Stimulated activated CD4-positive, alpha-beta T cell treated with anti-CD3 and anti-CD28 coated beads, Interleukin-12 subunit alpha, Interleukin-12 subunit beta, amount 100 ng/mL, for 24 hours (primary cell): ENCODE measurements at regions not wholly inside any gene's neighbourhood (a gene's known extent, or its start where the extent isn't known, plus 50 kb on each side); places are given as distances from the start of the nearest gene placed in this dataset.

Experiments
- DNase-seq, 2 experiments: peaks; one replicate each; pipeline ENCODE4 v3.0.0-alpha.2; 2020; ENCODE audit warnings: low read depth in 2 of 2

DNA sequence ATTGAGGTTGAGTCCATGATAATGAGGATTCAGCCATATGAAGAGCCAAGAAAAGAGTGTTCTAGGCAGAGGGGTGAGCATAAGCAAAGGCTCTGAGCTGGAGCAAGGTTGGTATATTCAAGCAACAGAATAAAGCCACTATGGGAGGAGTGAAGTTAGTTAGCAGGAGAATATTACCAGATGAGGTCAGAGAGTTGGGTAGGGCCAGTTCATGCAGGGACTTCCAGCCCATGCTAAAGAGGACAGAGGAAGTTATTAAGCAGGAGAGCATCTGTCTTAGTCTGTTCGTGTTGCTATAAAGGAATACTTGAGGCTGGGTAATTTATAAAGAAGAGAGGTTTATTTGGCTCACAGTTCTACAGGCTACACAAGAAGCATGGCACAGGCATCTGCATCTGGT, 57.1 kb upstream of the ATG10 start:
- no peak for DNase-seq

DNA sequence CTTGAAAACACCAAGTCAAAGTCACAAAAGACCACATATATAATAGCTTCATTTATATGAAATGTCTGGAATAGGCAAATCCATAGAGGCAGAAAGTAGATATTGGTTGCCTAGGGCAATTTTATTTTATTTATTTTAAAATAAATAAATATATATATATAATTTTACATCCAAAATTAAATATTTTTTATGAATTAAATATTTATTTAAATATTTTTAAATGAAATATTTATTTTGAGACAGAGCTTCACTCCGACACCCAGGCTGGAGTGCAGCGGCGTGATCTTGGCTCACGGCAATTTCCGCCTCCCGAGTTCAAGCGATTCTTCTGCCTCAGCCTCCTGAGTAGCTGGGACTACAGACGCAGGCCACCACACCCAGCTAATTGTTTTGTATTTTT, 58.9 kb upstream of the ATG10 start:
- no peak for DNase-seq

DNA sequence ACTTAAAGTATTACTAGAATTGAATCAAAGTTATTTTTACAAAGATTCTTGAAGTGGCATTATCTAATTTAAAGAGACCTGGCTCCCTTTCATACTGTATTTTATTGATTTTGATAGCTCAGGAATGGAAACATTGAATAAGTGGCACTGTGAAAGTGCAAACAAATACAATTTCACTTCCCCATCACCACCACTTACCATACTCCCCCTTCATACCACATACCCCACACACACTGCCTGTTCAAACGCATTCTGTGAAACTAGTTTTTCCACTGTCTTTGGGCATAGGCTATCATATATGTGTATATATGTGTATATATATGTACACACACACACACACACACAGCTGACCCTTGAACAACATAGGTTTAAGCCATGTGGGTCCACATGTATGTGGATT, 62.1 kb upstream of the ATG10 start:
- no peak for DNase-seq

DNA sequence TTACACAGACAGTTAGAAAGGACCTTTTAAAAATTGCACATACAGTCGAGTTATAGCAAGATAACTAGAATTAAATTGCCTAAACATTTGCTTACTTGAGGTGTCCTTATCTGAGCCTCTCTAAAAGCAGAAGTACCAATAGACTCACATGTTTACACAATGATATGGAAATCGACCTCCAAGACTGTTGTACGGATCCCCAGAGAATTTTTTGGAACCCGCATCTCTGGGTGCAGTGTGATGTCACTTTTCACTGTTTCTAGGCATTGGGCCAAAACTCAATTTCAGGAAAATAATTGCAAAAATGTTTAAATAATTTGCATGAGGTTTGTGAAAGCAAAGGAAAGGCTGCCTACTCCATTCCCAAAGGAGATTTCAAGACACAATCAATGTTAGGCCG, 63.1 kb upstream of the ATG10 start:
- no peak for DNase-seq

DNA sequence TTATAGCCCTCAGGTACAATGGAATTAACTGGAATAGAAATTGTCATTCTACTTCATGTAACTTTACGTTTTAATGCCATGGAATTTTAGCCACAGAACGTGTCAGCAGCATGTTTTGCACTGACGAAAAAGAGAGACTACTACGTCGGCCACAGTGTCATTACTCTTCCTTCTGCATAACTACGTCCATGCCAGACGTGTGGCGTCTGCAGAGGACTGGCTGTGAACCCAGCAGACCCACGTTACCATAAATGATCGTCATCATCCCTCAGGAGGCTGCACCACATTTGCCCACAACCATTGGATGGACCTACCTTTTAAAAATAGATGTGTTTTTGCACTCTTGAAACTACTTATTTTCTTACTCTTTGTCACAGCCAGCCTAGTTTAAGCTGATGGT, 63.8 kb upstream of the ATG10 start:
- DNase-seq: no peak

DNA sequence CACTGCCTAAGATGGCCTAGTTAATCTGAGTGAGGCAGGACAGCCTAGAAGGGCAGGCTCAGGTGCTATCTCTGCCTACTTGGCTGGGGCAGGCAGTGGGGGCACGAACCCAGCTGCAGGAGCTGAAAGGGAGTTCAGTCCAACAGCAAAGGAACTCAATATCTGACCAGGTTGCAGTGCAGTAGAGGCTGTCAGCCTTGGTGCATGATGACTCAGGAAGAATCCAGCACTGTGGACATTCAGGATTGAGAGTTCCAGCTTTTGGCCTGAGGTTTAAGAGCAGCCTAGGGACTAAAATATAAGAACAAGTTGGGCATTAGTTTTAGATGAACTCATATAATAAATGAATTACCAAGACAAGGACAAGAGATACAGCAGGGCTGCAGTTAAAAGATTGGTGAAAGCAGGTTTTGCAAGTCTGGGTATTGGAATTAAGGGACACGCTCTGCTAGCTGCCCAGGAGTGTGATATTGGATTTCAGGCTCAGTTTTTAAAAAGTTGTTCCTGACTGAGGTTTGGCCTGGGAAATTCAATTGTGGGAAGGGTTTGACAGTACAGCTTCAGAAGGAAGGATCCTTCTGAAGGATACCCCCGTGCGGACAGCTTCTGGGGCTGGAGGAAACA, 64.7 kb upstream of the ATG10 start:
- no peak for DNase-seq

DNA sequence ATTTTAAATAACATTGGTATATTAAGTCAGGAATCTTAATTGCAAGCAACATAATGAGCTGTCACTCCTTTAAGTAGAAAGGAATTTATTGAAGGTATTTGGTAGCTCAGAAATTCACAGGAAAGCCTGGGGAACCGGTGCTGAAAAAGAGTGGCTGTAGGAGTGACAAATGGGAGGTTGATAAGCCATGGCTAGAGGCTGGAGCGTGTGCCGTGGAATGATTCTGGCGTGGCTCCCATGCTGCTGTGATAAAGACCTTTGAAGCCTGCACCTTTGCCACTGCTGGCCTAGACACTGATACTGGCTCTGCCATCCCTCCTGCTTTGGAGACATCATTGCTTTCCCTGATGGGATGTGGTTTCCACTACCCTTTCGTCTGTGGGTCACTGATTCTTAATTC, 65.7 kb upstream of the ATG10 start:
- no peak for DNase-seq

DNA sequence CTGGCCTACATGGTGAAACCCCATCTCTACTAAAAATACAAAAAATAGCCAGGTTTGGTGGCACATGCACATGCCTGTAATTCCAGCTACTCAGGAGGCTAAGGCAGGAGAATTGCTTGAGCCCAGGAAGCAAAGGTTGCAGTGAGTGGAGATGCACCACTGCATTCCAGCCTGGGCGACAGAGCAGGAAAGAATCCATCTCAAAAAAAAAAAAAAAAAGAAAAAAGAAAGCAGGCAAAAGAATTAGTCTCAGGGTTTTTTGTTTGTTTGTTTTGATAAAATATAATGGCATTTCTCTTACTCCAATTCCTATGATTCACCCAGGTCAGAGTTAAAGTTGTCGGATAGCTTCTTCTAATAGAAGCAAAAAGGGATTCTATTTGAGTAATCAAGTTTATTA, 67.0 kb upstream of the ATG10 start:
- no peak for DNase-seq

DNA sequence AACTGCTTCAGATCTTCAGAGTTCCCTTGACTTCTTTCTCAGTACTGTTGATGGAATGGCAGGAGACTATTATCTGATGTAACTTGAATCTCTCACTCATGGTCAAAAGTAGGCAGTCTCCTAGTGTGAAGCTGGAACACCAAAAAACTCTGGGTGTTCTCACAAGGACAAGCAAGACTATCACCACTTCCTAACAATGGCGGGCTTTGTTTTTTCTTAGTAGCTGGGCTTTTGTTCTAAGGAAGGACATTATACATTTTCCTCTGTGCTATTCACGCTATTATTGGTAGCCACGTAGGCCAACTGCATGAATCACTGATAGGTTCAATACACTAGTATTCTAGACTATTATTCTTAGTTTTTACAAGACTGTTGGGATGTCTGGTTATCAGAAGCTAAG, 67.7 kb upstream of the ATG10 start:
- DNase-seq: no peak

DNA sequence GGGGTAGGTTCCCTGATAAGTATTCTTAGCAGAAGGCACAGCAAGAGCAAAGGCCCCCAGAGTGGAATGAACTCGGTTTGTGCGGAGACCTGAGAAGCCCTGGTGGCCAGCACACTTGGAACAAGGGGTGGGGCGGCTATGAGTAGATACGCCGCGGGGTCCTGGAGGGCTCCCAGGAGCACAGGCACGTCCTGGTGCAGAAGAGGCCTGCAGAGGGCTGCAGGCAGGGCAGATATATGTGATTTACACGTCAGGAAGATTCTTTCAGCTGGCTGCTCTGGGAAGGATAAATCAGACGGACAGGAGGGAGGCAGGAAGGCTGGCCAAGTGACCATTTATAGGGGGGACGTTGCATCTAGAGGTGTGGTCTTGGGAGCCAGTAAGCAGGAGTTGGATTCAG, 70.2 kb upstream of the ATG10 start:
- DNase-seq: no peak

DNA sequence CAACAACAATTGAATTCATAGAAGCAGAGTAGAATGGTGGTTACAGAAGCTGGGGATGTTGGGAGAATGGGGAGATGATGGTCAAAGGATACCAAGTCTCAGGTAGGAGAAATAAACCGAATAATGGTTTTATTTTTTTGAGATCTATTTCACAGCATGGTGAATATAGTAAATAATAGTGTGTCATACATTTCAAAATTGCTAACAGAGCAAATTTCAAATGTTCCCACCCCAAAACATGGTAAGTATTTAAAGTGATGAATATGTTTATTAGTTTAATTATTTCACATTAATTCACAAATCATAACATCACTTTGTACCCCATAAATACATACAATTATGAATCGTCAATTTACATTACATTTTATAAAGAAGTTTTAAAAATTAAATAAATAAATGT, 72.7 kb upstream of the ATG10 start:
- DNase-seq: no peak

DNA sequence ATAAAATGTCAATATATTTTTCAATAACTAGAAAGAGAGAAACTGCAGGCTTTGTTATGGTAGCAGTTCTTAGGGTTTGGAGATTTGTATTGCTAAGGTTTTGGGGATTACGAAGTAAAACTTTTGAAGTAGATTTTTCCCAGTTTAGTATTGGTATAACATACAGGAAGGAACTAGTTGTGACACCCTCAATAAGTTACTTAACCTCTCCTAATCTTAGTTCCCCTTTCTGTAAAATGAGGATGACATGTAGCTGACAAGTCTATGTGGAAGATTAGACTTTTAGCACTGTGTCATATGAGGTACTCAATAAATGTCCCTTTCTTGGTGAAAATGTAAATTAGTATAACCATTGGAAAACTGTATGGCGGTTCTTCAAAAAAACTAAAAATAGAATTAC, 73.4 kb upstream of the ATG10 start:
- no peak for DNase-seq

DNA sequence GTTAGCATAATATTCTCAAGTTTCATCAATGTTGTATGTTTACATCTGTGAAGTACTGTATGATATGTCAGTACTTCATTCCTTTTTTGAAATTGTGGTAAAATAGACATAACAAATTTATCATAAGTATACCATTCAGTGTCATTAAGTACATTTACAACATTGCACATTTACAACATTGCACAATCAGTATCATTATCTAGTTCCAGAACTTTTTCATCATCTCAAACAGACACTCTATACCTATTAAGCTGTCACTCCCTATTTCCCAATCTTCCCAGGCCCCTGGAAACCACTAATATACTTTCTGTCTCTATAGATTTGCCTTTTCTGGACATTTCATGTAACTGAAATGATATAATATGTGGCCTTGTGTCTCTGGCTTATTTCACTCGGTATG, 75.1 kb upstream of the ATG10 start:
- DNase-seq: no peak

DNA sequence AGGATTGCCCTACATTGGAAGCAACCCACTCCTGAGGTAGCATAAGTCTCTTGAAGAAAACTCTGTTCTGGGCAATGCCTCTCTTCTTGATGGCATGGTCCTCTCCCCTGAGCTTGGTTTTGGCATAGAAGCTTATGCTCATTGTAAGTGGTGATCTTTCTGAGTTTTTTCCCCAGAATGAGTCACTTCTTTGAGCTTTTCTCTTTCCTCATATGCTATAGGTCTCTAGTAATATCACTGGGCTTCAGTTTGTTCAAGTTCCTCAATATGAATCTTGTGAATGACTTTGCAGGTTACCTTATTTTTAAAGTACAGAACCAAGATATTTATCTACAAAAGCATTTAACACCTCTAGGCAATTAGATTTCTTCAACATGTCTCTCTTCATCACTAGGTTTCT, 76.5 kb upstream of the ATG10 start:
- no peak for DNase-seq

DNA sequence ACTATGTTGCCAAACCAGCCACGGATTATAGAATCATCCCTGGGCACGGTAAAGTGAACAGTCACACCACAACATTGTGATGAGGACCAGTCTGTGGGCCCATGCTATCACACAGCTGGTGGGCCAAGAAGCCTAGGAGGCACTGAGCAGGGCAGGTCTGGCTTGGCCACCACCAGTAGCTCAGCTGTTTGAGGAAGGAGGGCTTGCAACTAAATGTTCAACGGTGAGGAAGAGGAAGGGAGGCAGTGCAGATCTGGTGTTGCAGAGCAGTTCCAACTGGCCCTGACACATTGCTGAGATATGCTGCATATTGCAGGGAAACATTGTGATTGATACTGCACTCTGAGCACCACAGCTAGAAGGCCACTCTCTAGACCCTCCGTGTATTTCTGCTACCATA, 77.9 kb upstream of the ATG10 start:
- no peak for DNase-seq

DNA sequence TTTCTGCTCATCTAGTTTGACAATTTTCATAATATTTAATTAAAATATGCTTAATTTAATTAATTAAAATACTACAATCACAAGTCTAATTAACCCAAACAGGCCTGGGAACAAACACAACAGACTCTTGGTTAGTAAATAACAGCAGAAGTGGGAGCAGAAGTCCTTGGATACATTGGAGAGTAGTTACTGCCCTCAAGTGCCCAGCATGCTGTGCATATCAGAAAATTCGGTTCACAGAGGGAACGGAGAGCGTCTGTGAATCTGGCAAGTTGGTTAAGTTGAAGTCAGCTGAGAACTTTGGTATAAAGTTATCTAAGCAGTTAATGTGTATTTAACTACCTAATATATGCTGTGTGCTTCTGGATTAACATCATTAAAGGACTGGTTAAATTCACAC, 87.0 kb upstream of the ATG10 start:
- no peak for DNase-seq

DNA sequence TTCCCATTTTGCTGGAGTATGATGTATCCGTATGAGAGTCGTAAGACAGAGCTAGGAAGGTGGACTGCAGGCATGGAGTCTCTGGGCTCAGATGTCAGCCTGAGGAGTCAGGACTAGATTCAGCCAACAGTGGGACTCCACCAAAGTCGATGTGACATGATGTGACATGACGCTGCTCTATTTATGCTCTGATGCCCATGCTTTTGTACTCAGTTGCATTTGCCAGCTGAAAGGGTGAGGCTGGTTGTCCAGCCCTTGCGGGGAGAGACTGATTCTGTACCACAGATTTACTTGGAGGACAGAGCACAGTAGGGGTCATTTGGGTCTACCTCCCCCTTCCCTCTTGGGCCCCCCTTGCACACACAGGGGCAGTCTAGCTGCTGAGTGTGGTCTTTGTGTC, 88.5 kb upstream of the ATG10 start:
- DNase-seq: no peak

DNA sequence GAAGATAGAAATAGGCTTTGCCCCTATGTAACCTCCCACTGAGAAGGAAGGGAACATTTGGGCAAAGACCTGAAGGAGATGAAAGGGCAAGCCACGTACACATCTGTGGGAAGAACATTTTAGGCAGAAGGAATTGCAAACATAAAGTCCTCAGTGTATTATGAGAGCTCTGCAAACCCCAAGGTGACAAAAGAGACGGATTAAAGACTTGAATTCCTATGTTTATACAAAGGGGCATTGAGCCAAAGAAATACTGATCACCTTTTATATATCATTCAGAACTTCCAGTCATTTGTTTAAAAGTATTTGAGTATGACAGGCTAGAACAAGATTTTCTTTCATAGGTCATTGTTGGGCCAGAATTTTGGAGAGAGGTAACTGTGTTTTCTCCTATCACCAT, 90.2 kb upstream of the ATG10 start:
- DNase-seq: no peak

DNA sequence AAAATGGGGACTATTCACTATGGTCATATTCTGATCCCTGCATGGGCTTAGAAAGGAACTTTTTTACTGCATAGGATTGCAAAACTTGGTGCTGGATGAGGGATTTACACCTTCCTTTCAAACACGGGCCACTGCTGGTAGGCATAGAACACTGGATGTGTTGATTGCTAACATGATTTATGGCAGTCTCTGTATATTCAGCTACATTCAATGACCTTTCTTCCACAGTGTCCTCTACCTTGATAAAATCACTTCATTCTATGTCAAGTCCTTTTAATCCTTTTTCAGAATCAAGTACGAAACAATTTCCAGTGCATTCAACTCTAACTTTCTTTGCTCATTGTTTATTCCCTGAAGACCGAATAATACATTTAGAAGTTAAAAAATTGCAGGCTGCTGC, 91.9 kb upstream of the ATG10 start:
- no peak for DNase-seq

DNA sequence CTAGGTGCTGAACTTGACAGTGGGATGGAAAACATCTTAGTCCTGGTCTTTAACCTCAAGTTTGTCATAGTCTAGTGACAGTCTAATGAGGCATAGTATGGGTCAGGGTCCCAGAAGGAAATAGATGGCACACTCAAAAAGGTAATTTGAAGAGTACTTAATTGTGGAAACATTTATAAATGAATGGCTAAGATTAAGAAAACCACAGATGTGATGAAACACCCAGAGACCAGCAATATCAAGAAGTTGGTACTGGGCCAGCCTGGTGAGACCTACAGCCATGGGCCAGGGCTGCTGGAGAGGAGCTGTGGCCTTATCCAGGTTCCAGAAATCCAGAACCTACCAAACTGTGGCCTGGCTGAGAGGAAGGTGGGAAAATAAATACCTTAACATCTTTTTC, 93.5 kb upstream of the ATG10 start:
- DNase-seq: no peak

DNA sequence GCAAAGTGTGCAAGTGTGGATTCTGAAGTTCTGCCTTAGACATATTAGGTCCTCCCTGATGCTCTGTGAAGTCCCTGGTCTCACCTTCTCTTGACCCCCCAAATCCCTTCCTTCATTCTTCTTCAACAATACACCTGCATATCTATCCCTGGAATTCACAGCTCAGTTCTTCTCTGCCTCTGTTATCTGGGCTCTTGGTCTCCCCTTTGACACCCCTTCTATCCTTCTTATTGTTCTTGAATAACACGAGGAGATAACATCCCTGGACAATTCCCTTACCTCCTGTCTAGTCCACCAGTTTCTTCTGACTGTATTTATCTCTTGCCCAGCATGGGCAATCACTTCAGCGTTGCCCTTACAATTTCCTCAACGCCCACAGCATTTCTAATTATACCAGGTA, 104.8 kb upstream of the ATG10 start:
- no peak for DNase-seq

DNA sequence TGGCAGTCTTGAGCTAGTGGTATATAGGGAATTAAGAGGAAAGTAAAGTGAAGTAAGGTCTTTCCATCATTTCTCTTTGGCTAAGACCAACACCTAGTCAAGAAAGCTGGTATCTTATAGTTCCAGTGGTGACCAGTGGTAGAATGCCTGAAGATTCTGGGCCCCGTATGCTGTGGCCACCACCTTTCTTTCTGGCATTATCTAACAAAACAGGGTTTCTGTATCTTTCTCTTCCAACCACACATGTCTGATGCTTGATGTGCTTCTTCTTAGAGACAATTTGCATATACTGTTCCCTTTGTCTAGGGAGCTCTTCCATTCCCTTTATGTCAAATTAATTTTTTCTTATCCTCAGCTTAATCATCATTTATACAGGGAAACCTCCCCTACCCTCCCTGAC, 109.9 kb upstream of the SSBP2 start:
- no peak for DNase-seq

DNA sequence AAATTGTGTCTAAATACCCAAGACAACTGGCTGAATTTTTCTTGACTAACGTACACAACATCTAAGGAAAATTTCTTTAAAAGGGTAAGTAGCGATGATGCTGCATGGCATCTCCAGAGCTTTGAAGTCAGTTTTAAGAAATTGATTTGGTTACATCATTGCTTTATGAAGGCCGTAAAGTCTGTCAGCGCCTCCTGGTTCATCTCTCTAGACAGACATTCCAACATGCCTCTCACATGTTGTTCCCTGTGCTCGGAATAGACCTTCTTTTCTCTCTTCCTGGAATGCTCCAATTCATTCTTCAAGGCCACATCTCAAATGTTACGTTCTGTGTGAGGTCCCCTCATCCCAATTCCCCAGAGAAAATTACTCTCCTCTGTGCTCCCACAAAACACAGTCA, 108.7 kb upstream of the SSBP2 start:
- DNase-seq: no peak

DNA sequence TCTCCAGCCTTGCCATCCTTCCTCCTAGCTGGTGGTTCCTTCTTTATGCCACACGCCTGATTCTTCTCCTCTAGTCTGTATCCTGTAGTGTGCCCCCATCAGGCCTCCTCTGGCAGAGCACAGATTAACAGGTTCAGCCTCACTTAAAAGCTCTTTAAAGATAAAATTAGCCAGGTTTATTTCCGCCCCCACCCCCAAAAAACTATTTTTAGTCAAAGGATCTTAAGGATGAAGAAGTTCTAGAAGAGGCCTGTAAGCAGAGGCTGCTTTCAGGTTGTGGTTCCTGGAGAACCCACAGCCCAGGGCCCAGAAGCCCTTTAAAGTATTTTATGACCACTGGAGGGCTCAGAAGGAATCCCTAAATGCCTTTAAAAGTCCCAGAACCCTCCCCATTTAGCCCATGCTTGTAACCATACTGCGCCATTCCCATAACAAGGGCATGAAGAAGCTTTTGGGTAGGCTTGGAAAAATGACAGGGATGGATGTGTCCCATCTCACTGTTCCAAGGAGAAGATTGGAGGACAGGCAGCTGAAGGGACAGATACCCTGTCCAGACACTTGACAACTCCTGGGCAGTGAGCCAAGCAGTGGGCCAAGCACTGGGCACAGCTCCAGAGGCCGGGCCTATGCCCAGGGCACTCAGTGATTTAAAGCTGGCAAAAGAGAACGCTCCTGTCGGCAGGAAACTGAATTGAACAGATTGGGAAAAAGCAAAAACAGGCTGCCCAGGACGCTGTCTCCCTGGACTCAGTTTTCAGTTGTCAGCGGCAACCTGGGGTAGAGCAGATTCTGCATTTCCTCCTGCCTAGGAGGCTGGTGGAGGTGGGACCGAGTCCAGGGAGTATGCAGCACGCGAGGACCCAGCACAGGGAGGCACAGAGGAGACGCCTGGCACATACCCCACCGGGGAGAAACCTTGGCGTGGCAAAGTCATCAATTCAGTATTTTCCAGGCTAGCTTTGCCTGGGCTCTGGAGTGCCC, 106.3 kb upstream of the SSBP2 start:
- DNase-seq: no peak
